SK-N-MC (cell line): ENCODE measurements at regions not wholly inside any gene's neighbourhood (a gene's known extent, or its start where the extent isn't known, plus 50 kb on each side); places are given as distances from the start of the nearest gene placed in this dataset.
"Not testable (repeated sequence)": the region's sequence is repeated elsewhere in the genome, so short reads cannot be mapped to it uniquely, and the experiment has no call there.

ENCODE experiments used
- EZH2 ChIP-seq: fragments of 200-600 bp; sonication (generic); IDR thresholded peaks from one replicate; pipeline ENCODE4 v1.6.1; 2017; ENCODE audit warnings: antibody characterized with exemption
- FOXP2 ChIP-seq: optimal IDR thresholded peaks from 2 replicates; pipeline ENCODE3; 2011; ENCODE audit warnings: mild to moderate bottlenecking, moderate library complexity; ENCODE audit not compliant: insufficient read depth; ENCODE audit errors: extremely low read length, control extremely low read depth
- POLR2AphosphoS5 ChIP-seq: IDR thresholded peaks from 2 replicates; pipeline ENCODE4 v1.6.1; 2012; ENCODE audit warnings: mild to moderate bottlenecking, low read depth, low read length, borderline replicate concordance

GRCh38 chr12:105609001-105609400 lies 278.5 kb downstream of the C12orf75 start:
- TF ChIP-seq POLR2AphosphoS5, EZH2, FOXP2: not testable (repeated sequence)
